HG03135 (cell line): ENCODE measurements at regions not wholly inside any gene's neighbourhood (a gene's known extent, or its start where the extent isn't known, plus 50 kb on each side); places are given as distances from the start of the nearest gene placed in this dataset.

Experiments used
- ATAC-seq: cut with Tn5 transposase; IDR thresholded peaks from one replicate; pipeline ENCODE4 v1.9.1; 2021; ENCODE audit warnings: mild to moderate bottlenecking, moderate library complexity; ENCODE audit not compliant: unreplicated experiment

DNA sequence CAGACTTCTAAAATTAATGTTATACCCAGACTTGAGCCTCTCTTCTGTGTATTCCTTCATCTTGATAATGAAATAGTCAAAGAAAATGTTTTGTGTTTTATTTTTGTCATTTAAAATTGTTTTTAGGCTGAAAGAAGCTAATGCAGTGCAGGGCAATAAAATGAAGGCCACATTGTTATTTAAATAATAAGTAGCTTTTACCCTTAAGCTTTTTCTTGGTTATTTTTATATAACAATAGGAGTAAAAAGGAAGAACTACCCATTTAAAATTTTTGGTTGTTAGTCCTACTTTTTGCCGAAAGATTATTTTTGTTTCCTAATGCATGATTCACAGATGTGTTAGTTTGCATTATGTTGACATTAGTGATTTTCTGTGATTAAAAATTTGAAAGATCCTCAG is 181.0 kb upstream of the MEOX2 start:
- ATAC-seq: no peak

DNA sequence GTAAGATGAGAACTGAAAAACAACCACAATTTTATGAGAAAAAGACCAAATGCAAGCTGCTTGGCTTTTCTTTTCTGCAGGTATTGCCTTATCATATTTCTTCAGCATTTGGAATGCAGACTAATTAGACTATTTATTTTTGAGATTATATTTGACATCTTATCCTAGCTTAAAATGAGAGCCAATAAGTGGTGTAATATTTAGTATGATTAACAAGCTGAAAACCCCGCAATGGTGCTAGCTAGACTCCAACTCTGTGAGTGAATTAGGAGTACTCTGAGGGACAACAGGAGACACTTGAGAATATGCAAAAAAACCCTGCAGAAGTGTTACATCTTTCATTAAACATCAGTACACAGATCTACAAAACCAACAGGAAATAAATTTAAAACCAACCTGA is 180.3 kb upstream of the MEOX2 start:
- no peak for ATAC-seq

DNA sequence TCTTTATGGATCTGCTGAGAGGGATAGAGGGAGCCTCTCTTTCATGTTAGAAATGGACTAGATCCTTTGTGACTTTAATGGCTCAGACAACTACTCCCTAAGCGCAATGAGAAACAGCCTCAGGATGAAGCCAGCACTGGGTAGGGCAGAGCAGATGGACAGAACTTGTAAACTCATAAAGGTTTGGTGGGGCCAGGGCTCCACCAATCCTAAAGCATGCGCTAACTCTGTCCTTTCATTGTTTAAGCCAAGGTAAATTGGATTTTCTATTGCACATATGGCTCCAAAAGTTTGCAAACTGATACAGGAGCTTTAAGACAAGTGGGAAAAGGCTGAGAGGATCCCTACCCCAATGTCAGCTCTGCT is 178.1 kb upstream of the MEOX2 start:
- no peak for ATAC-seq

DNA sequence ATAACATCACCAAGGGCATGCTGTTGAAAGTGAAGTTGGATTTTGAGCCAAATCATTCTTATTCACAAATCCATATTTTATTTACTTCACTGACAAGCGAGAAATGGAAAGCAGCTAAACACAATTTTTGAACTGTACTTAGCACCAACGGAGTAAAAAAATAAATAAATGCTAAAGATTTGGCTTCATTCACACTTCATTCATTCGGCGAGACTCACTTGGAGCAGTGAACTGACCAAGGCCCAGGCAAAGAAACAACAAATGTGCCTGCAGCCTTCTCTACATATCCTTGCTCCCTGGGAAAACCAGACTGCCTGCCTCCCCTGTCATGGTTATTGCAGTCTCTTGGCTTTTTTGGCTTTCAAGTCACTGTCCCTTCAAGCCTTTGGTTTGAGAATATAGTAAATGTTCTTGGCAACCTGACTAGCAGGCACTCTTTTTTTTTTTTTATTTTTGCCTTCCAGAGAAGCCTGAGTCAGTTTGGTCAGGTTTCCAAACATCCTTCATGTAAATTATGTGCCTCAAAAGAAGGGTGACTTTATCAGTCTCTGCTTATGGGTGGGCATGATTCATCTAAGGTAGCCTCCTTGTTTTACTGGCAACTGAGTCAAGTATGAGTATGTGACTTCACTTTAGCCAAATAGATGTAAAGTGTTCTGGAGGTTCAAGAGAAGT is 177.6 kb upstream of the MEOX2 start:
- no peak for ATAC-seq

DNA sequence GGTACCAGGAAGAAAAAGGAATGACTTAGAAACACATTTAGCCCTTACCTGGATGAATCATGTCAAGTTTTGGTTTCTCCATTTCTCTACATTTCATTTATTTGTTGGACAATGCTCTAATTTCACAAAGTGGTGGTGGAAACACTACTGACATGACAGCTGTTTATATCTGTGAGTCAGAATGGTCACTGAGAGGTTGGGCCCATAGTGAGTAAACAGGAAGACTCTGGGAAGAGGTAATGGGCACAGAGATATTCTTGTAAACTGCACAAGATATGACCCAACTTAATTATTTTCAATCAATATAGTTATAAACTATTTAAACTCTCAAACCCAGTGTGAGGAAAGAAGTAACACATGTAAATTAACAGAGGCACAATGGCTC is 176.3 kb upstream of the MEOX2 start:
- ATAC-seq: no peak

DNA sequence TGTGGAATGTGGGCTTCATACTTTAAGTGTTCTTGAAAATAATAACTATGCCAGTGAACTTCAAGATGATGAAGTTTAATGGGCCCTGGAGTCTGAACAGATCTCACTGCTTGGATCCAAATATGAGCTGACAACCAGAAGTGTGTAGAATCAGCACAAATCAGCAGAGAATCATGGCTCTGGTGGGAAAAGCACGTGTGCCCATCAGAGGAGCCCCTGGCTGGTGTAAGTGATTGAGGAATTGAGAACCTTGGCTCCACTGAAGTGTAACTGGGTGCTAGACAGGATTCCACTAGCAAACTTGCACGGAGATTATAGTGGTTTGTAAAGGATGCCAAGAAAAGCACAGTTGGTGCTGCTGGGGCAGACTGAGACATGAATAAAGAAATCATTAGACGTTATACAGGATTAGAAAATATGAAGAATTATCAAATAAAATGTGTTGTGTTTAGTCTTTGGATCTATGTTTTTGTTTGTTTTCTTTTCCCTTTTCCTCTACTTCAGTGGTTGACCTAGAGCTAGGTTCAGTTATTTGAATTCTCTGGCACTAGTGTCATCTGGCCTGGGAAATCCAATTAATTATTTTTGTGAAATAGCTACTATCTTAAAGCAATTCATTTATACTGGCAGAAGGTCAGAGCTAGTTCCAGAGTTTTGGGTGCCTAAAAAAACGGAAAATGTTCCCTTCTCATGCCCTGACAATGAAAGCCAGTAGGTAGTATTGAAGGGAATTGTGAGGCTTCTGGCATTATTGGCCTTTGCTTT is 175.7 kb upstream of the MEOX2 start:
- ATAC-seq: no peak

DNA sequence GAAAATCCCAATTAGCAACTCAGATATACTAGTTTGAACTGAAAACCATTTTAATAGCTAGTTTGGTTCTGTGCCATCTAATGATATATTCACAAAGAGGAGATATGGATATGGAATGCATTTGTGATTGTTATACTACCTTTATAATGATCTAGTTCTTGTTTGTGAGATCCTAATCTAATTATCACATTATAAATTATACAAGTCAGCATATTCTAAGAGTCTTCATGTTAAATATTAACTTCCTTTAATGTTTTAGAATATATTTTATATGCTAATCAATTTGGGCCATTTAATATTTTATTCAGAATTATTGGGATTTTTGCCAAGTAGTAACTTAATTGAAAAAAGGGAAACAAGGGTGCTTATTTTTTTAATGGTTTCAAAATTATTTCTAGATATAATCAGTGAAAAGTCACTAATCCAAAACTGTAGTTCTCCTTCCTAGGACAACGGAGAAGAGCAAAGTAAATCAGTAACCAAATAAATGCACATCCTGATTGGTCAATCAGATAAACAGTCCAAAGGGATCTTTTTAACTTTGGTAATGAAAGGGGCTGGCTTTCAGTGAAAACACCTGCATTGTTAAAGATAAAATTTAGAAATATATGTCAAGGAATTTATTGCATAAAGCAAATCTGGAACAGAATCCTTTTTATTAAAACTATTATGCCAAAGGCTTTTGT is 173.9 kb upstream of the MEOX2 start:
- no peak for ATAC-seq

DNA sequence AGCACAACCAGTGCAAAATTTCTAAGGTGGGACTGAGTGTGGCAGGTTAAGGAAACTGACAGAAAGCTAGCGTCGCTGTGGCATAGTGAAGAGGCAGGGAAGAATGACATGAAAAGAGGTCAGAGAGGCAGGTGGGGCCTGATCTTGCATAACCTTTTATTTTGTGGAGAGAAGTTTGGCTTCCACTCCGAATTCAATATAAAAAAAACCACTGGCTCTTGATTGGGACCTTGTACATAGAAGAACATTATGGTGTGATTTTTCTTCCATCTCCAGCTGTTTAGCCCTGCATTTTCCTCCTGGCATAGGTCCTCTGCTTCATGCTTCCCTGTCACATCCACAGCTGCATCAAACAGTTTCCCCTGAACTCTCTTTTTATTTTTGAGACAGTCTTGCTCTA is 170.5 kb upstream of the MEOX2 start:
- ATAC-seq: no peak

DNA sequence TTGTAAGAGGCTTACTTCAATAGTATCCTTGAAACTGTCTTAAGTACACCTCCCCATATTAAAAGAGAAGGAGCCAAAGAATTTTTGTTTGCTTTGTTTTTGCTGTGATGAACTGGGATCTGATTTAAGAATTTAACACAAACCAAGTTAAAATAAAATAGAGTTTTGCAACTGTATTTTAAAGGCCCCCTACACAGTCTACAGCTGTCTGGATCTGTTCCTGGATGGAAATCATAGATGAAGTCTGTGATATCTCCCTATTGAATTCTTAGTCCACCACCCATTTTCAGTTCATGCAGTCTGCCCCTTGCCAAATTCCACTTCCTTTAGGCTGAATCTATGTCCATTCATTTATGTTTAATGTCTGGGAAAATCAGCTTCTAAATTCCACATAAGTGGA is 169.8 kb upstream of the MEOX2 start:
- no peak for ATAC-seq

DNA sequence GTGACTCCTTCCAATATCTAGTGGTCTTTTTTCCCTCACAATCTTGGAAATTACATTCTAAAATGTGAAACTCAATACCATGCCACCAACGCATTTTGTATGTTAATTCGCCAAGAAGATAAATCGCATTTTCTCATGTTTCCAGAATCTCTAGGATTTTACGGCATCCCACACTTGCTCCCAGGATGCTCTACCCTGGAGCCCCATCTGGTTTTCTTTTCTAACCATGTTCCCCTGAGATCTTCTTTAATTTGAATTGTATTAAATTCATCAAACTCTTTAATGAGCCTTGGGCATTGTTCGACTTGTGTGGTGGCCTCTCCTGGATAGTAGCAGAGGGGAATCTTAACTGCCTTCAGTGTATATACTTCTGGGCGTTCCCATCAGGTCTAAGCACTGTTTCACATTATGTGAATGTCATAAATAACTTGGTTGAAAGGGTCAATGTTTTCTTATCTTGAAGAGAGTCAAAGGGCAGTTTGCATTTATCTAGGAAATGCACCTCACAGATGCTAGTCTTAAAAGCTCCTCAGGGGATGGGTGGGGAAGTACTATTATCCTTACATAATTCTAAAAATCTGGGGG is 169.1 kb upstream of the MEOX2 start:
- no peak for ATAC-seq

DNA sequence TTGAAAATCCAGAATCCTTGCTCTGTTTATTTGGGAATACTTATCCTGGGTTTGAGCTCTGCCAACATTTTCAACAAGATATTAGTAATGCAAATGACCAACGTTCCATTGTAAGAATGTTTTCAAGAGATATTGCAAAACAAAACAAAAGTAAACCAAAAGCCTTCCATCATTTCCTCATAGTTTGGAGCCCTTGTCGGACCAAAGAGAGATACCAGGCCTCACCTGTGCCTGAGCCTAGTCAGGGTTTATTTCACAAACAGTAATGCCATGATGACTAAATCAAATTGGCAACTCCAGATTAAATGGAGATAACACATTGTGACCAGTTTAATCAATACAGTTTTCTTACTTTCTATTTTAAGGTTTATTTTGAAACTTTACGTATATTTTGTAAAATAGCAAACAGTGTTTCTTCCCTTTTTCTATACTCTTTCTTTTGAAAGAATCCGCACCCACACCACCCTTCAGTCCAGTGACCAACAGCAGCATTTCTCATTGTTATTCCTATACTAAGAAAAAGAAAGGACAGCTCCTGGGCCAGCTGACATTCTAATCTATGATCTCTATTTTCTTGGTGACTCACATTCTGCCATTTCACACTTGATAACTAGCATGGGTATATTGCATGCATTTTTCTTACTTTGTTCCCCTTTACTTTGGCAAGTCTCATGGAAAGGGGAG is 168.5 kb upstream of the MEOX2 start:
- no peak for ATAC-seq

DNA sequence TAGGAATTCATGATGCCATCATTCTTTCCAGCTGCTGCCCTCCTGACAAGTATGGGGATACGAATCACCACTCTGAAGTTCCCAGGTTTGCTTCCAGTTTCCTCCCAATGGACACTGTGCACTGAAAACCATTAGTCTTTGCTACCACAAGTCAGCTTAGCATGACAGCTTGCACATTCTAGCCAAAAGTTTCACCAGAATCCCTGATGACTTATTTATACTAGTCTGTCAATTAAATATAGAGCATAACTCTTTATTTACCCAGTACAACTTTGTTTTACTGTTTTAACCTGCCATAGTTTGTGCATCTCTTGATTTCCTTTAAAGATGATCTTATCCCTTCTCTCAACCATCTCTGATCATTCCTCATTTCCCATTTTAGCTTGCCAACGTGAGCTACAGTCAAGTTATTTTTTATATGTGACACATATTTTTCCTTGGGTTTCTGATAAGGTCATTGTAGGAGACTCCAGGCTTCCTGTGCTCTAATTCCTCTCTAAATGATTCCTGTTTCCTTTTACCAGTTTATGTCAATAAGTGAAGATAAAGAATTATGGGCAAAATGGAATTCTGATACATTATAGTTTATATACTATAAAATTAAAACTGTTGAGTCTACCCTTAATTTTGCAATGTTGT is 167.5 kb upstream of the MEOX2 start:
- ATAC-seq: no peak

DNA sequence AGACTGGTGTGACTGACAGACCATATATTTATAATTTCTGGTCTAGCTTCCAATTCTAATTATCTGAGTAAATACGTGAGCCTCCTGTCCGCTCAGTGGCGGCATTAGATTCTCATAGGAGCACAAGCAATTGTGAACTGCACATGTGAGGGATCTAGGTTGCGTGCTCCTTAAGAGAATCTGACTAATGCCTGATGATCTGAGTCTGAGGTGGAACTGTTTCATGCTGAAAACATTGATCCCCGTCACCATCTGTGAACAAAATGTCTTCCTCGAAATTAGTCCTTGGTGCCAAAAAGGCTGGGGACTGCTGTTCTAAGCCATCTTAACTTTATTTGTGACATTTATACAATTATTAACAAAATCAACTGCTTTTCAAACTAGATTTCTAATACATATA is 164.7 kb upstream of the MEOX2 start:
- no peak for ATAC-seq

DNA sequence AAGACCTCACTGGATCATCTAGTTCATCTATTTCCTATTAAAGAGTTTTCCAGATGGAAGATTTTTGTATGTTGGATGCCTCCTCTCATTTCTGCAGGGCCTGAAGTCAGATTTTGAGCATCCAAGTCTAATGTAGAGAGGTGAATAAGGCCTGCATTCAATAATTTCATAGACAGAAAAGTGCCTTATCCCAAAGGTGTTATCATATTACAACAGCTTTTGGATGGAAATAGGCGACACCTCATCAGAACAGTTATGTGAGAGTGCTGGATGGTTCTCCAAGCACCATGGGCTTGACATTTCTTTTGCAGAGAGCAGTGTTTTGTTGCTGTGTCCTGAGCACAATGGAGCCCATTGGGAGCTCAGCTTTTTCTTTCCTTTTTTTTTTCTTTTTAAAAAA is 162.4 kb upstream of the MEOX2 start:
- no peak for ATAC-seq

DNA sequence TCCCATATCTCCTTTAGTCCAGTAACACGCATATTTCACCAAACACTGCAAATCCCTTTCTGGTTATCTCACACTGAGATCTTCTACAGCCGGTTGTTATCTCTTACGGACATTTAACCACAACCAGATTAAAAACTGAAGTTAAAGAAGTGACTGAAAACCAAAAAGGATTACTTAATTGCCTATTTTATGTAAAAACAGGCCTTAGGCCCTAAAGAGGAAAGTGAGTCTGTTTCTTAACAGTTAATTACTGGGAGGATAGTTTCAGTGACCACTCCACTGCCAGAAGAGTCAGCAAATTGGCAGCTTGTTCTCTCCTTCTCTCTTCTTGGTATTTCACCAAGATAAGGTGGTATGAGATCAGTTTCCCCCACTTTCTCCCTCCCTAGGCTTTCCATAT is 161.9 kb upstream of the MEOX2 start:
- no peak for ATAC-seq

DNA sequence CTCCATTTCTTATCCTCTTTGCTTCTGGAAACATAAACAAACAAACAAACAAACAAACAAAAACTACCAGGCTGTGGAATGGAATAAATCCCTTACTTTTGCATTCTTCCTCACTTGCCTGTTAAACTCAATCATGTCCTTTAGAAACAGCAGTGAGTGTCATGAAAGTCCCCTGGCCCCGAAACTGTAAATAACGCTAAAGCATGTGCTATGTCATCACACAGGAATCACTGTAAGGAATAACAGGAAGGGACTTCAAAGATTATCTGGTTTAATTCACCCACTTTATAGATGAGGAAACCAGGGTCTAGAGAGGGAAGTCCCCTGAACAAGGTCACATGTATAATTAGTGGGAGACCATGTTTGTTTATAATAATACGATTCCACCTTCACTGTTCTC is 159.4 kb upstream of the MEOX2 start:
- no peak for ATAC-seq

DNA sequence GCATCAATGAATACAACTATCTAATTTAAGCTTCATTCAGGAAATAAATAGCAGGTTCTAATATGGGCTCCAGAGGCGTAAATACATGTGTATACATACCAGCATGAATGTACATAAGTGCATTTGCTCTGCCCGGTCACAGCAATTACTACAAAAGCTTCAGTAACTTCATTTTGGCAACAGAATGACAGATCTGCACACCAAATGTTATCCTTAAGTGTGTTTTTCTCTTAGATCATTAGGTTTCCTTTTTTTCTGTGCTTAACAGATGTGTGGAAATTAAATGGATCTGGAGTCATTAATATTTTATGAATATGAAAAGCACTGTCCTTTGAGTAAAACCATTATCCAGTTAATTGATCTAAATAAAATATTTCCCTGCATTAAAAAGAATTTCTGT is 159.0 kb upstream of the MEOX2 start:
- ATAC-seq: no peak

DNA sequence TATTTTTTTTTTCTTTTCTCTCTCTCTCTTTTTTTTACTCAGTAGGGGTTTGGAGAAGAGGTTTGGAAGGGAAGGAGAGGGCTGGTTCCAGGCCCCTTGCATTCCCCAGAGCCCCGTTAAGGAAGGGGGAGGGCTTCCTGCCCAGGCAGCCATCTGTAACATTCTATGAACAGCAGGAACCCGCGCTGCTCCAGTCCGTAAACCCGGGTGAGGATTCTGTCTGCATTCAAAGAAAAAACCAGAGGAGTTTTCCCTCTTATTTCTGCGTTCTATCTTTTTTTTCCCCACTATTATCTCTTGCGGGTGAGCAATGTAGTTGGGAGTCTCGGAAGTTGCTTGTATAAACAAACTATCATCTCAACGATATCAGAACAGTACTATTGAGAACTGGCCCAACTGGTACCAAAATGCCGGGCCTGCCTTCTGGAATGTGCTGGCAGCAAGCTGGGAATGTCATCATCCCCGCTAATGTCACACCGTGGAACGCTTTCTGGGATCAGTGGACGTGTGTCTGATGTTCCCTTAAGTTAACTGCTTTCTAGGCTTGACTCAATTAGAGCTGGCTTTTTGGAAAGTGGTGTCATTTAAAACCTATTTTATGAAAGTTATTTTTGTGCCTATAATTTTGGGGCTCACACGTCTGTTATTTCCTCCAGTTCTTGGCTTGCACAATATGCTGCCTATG is 153.1 kb upstream of the MEOX2 start:
- no peak for ATAC-seq

DNA sequence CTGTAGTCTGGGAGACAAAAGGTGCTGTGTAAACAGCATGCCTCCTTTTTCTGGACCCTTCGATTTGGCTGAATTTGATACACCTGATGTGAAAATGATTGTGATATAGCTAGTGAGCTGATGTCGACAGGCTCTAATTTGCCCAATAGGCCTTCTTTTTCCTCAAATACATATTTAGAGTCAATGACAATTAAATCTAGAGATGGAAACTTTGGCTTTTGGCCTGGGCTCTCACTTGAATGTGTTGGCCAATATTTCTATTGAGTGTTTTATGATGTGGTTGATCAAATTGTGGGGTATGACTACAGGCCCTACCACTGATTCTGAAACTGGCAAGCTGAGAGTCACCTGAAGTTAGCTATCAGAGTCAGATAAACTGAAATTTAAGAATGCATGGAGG is 151.8 kb upstream of the MEOX2 start:
- ATAC-seq: no peak

DNA sequence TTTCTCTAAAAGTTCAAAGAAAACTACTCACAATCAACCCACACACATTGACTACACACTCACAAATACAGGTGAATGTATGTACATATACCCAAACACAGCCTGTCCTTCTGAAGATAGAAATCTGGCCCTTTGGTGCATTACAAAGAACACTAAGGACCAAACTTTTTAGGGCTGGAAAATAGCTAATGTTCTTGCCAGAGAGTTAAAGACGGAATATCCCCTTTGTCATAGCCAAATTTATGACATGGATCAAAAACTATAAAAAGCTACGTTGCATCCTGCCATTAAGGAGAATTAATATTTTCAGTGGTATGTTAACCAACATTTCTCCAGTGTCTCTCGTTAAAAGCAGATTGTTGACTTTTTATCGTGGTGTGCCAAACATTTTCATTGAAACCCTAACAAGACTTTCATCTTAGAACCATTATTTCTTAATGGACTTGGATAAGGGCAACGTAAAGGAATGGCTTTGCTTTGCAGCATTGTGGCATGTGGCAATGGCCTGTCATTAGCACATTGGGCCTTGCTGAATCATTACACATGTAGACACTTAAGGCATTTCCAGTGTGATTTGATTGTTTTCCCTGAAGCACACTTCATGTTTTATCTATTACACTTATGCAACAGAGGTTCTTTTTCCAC is 150.9 kb upstream of the MEOX2 start:
- no peak for ATAC-seq
